Fibroblast of upper back skin (primary cell): ENCODE measurements at regions not wholly inside any gene's neighbourhood (a gene's known extent, or its start where the extent isn't known, plus 50 kb on each side); places are given as distances from the start of the nearest gene placed in this dataset.
A peak's percentile ranks its signal among the peaks of the same experiment; 100 is the strongest.
"Not testable (repeated sequence)": the region's sequence is repeated elsewhere in the genome, so short reads cannot be mapped to it uniquely, and the experiment has no call there.

ENCODE experiments used
- DNase-seq: peaks from one replicate; pipeline ENCODE4 v3.0.0-alpha.2; 2013

DNA sequence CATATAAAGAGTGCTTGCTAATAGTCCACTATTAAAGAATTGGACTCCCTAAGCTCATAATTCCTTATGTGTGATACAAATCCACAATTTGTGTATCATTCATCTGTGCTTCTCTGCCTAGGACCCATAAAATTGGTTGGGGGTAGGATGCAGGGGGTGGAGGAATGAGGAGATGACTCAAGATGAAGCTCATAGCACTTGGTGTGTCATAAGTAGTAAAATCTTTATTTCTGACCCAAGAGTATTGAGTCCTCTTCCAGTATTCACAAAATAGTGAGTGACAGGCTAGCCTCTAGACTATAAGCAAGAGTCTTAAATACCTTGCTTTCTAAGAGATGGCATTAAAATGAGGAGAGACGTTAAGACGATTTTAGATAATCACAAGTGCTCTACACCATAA is 390.9 kb upstream of the CDH19 start:
- DNase-seq = no peak

GRCh38 chr18:66993492-66993891 is 389.6 kb upstream of the CDH19 start:
- DNase-seq = no peak

DNA sequence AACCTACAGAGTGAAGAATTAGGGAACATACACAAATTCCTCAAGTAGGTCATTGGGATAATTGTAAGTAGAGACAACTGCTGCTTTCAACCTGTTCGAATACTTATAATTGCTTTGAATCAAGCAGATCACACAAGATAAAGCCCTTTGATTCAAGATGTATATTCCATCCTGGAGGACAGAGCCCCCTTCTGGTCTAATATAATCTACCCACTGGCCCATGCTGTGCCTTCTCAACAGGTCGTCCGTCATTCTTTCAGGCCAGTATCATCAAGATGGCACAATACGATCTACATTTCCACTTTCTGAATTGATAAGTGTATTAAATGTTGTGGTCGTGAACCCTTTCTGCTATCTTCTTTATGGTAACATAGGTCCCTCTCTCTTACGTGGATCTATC is 387.0 kb upstream of the CDH19 start:
- DNase-seq = no peak

GRCh38 chr18:66979009-66979408 is 375.1 kb upstream of the CDH19 start:
- DNase-seq = no peak

- no peak for DNase-seq
Observed at GRCh38 chr18:66972681-66973080, 368.8 kb upstream of the CDH19 start.

- no peak for DNase-seq
Observed at GRCh38 chr18:66971960-66972359, 368.1 kb upstream of the CDH19 start.

DNA sequence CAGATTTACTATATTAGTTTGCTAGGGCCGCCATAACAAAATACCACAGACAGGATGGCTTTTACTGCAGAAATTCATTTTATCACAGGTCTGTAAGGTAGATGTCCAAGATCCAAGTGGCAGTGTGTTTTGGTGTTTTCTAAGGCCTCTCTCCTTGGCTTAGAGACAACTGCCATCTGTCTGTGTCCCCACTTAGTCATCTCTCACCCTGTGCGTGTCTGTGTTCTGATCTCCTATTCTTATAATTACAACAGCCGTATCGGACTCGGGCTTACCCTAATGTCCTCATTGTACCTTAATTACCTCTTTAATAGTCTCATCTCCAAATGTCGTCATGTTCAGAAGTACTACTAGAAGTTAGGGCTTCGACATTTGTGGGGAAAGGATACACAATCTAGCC is 362.3 kb upstream of the CDH19 start:
- DNase-seq = no peak

DNA sequence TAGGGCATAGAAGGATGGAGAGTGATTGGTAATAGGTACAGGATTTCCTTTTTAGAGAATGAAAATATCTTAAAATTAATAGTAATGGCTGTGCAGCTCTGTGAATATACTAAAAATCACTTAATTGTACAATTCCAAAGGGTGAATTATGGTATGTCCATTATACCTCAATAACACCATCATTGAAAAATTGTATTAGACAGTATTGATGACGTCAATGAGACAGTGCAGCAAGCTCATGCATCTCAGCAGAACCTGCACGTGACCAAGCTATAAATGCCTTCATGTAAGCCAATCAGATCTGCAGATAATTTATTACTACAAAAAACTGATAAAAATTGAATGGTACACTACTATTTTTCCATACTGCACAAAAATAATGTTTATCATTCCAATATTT is 354.4 kb upstream of the CDH19 start:
- no peak for DNase-seq

DNA sequence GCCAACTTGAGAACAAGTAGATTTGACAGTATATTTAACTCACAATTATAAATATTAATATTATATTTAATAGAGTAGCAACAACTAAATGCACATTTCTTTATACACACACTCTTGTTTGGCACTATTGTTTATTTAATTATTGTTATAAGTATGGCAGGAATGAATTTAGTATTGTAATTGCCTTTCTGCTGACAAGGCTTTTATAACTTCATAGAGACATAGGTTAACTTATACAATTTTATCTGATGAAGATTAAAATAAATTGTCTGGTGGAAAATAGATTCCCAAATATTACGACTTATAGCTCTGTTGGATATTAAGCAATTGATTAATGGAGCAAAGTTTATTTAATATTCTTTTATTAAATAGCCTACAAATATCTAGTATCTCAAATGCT is 347.9 kb upstream of the CDH19 start:
- DNase-seq = no peak

- DNase-seq = no peak
Observed at GRCh38 chr18:66949419-66949818, 345.5 kb upstream of the CDH19 start.

- DNase-seq = no peak
Observed at GRCh38 chr18:66937546-66937945, 333.7 kb upstream of the CDH19 start.

DNA sequence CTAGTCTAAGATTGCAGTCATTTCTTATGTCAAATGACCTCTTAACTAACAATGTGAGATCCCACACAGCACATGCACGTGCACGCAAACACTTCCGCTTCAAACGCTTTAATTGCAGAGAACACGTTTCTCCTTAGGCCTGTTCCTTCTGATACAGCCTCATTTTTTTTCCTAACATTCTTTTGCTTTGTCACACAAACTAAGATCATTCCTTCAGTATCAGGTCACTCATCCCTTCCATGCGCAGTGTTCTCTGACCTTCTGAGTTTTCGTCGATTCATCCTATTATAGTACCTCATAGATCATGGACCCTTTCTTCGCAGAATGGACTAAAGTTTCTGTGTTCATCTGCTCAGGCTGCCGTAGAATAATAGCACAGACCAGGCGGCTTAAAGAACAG is 327.1 kb upstream of the CDH19 start:
- DNase-seq = no peak

GRCh38 chr18:66916834-66917233 is 312.9 kb upstream of the CDH19 start:
- no peak for DNase-seq

DNA sequence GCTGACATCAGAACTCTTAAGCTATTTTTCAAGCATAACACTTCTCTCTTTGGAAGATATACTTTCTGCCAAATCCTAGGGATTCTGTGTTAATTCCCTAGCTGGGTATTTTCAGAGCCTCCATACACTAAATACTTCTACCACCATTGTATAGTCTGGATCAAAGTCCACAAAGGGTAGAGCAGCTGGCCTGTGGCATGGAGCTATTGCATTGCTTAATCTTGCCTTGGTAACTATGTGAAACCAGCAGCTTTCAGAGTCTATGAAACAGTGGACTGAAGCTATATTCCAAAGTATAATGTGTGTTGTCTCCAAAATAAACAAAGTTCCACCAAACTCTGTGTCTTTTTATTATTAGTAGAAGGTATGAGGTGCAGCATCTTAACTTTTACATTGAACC is 296.9 kb upstream of the CDH19 start:
- no peak for DNase-seq

GRCh38 chr18:66895631-66896030 is 291.7 kb upstream of the CDH19 start:
- DNase-seq = no peak

DNA sequence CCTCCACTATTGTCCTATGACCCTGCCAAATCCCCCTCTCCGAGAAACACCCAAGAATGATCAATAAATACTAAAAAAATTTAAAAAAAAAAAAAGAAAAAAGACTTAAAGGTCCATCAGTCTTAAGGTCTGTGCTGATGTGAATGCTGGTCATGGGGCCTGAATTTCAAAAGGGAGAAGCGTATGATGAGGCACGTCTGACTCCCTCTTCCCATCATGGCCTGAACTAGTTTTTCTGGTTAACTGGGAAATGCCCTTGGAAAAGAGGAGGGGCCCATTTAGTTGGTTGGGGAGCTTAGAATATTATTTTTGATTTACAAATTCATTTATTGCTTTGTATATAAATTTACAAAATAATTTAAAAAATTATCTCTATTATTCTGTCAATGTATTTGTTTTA is 291.0 kb upstream of the CDH19 start:
- DNase-seq = no peak

DNA sequence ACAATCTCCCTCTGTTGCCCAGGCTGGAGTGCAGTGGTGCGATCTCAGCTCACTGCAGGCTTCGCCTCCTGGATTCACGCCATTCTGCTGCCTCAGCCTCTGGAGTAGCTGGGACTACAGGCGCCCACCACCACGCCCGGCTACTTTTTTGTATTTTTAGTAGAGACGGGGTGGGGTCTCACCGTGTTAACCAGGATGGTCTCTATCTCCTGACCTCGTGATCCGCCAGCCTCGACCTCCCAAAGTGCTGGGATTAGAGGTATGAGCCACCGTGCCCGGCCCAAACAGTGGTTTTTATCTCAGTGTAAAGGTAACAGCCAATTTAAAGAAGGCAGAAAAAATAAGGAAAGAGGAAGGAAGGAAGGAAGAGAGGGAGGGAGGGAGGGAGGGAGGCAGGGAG is 288.5 kb upstream of the CDH19 start:
- DNase-seq = not testable (repeated sequence)

- DNase-seq = no peak
Observed at GRCh38 chr18:66874812-66875474, 271.1 kb upstream of the CDH19 start.

- no peak for DNase-seq
Observed at GRCh38 chr18:66874375-66874774, 270.5 kb upstream of the CDH19 start.

DNA sequence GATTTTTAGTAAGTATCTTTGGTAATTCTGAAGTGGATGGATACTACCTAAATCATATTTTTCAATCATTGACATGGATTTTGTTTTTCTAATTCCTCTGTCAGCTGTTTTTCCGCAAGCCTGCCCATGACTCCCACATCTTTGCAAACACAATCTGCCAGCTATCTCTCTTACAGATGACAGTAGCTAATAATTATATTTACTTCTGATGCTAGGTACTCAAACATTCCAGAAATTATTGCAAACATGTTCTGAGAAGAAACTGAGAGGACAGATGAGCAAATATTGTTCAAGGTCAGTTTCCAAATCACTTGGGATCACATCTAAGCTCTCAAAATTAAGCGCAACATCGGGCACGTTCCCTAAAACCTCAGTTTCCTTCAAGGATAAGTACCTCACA is 270.0 kb upstream of the CDH19 start:
- DNase-seq = no peak

- peak; percentile 22 for DNase-seq
Observed at GRCh38 chr18:66872277-66872676, 268.4 kb upstream of the CDH19 start.

- peak; percentile 28 for DNase-seq
Observed at GRCh38 chr18:66867653-66868052, 263.8 kb upstream of the CDH19 start.

DNA sequence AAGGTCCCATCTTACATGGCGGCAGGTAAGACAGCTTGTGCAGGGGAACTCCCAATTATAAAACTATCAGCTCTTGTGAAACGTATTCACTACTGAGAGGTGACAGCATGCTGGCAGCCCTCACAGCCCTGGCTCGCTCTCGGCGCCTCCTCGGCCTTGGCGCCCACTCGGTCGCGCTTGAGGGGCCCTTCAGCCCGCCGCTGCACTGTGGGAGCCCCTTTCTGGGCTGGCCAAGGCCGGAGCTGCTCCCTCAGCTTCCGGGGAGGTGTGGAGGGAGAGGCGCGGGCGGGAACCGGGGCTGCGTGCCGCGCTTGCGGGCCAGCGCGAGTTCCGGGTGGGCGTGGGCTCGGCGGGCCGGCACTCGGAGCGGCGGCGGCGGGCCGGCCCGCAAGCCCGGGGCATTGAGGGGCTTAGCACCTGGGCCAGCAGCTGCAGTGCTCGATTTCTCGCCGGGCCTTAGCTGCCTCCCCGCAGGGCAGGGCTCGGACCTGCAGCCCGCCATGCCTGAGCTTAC is 262.6 kb upstream of the CDH19 start:
- not testable (repeated sequence) for DNase-seq

DNA sequence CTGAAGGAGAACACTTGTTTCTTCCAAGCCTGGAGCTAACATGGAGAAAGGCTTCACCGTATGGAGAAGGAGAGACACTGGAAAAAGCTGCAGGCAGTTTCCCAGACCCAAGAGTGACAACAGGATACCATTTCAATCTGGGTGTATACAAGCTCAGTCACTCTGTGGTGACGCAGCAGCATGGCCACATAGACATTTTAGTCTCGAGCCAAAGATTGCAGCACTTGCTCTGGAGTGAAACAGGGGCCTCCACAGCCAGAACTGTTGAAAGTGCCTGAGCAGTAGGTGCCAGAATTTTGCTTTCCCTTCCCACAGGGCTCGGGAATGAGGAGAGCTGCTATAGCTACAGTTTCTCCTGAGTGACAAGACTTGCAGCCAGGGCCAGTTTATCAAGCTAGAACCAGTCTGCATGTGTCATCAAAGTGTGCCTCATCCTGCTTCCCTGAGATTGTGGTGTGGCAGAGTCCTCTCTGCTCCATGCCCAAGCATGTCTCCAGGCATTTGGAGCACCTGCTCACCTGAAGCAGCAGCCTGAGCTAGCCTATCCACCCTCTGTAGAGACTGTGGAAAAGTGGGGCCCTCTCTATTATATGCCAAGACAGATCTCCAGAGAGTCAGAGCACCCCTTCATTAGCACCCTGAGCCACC is 234.6 kb upstream of the CDH19 start:
- DNase-seq = no peak

- DNase-seq = no peak
Observed at GRCh38 chr18:66833646-66834045, 229.8 kb upstream of the CDH19 start.
